NCI-H2029 treated with DMSO at 0.1 percent for 48 hours (cell line): ENCODE measurements at regions not wholly inside any gene's neighbourhood (a gene's known extent, or its start where the extent isn't known, plus 50 kb on each side); places are given as distances from the start of the nearest gene placed in this dataset.

Experiments used
- DNase-seq: peaks from one replicate; lab custom pipeline; 2025; lab: John Stamatoyannopoulos, UW

- DNase-seq = no peak
Observed at GRCh38 chrX:30950391-30950790, 61.3 kb upstream of the TAB3 start.

- DNase-seq = no peak
Observed at GRCh38 chrX:30949554-30949953, 60.5 kb upstream of the TAB3 start.

- DNase-seq = no peak
Observed at GRCh38 chrX:30948626-30949025, 59.6 kb upstream of the TAB3 start.

- DNase-seq = no peak
Observed at GRCh38 chrX:30948051-30948450, 59.0 kb upstream of the TAB3 start.

- DNase-seq = no peak
Observed at GRCh38 chrX:30943984-30944383, 54.9 kb upstream of the TAB3 start.

- DNase-seq = no peak
Observed at GRCh38 chrX:30941898-30942297, 52.8 kb upstream of the TAB3 start.

- DNase-seq = no peak
Observed at GRCh38 chrX:30939928-30940327, 50.9 kb upstream of the TAB3 start.
